Neural cell (in vitro differentiated cells): ENCODE measurements at regions not wholly inside any gene's neighbourhood (a gene's known extent, or its start where the extent isn't known, plus 50 kb on each side); places are given as distances from the start of the nearest gene placed in this dataset.

ENCODE experiments used
- H2AFZ ChIP-seq: fragments of 200-600, 300-800 bp; sonication (generic), shearing (Covaris generic); 2 replicates; pipeline ENCODE4 v1.6.0; 2014; ENCODE audit warnings: low read depth, mild to moderate bottlenecking, antibody characterized with exemption, low read length, moderate library complexity
- H3F3A ChIP-seq: fragments of 200-600 bp; shearing (Covaris generic); 2 replicates; pipeline ENCODE4 v1.6.1; 2016; ENCODE audit warnings: mild to moderate bottlenecking, moderate library complexity, mixed read lengths, antibody characterized with exemption, low read length; ENCODE audit not compliant: insufficient read depth, poor library complexity, severe bottlenecking
- H3K27ac ChIP-seq: fragments of 200-600, 300-800 bp; sonication (generic), shearing (Covaris generic); 2 replicates; pipeline ENCODE4 v1.5.1; 2014; ENCODE audit warnings: mild to moderate bottlenecking, low read length, moderate library complexity
- H3K27me3 ChIP-seq: fragments of 300-800, 200-600 bp; sonication (generic), shearing (Covaris generic); 2 replicates; pipeline ENCODE4 v1.6.0; 2014; ENCODE audit warnings: mild to moderate bottlenecking, low read depth, low read length, moderate library complexity; ENCODE audit not compliant: insufficient read depth
- H3K36me3 ChIP-seq: fragments of 300-800, 200-600 bp; sonication (generic), shearing (Covaris generic); 2 replicates; pipeline ENCODE4 v1.5.1; 2014; ENCODE audit warnings: mild to moderate bottlenecking, antibody characterized with exemption, low read length, moderate library complexity; ENCODE audit not compliant: insufficient read depth
- H3K4me2 ChIP-seq: fragments of 300-800, 200-600 bp; sonication (generic), shearing (Covaris generic); 2 replicates; pipeline ENCODE4 v1.6.0; 2014; ENCODE audit warnings: mild to moderate bottlenecking, low read length
- H3K4me3 ChIP-seq: fragments of 300-800, 200-600 bp; sonication (generic), shearing (Covaris generic); 2 replicates; pipeline ENCODE4 v1.5.1; 2014; ENCODE audit warnings: mild to moderate bottlenecking, low read length, moderate library complexity
- H3K79me2 ChIP-seq: fragments of 200-600 bp; shearing (Covaris generic); replicated peaks from 2 replicates; pipeline ENCODE4 v1.6.0; 2014; ENCODE audit warnings: mild to moderate bottlenecking, low read length, moderate library complexity; ENCODE audit not compliant: insufficient read depth
- H3K9ac ChIP-seq: fragments of 300-800, 200-600 bp; sonication (generic), shearing (Covaris generic); 2 replicates; pipeline ENCODE4 v1.6.1; 2016; ENCODE audit warnings: mild to moderate bottlenecking, low read length, mixed read lengths
- H3K9me2 ChIP-seq: fragments of 200-600 bp; shearing (Covaris generic); 2 replicates; pipeline ENCODE4 v1.6.1; 2016; ENCODE audit warnings: mild to moderate bottlenecking, low read length, mixed read lengths; ENCODE audit not compliant: insufficient read depth
- H3K9me3 ChIP-seq: fragments of 200-600, 300-800 bp; sonication (generic), shearing (Covaris generic); 2 replicates; pipeline ENCODE4 v1.6.1; 2016; ENCODE audit warnings: mild to moderate bottlenecking, mixed run types, low read length, moderate library complexity, mixed read lengths
- H4K20me1 ChIP-seq: fragments of 200-600 bp; shearing (Covaris generic); 2 replicates; pipeline ENCODE4 v1.6.1; 2016; ENCODE audit warnings: mild to moderate bottlenecking, mixed run types; ENCODE audit not compliant: insufficient read depth
- EP300 ChIP-seq: fragments of 450-650 bp; conservative IDR thresholded peaks from 2 replicates; pipeline ENCODE4 v1.6.1; 2014; ENCODE audit warnings: antibody characterized with exemption, mild to moderate bottlenecking, moderate library complexity; ENCODE audit not compliant: poor library complexity, severe bottlenecking
- EZH2 ChIP-seq: fragments of 200-600, 300-800 bp; shearing (Covaris generic), sonication (generic); IDR thresholded peaks from 2 replicates; pipeline ENCODE4 v1.6.1; 2014; ENCODE audit warnings: antibody characterized with exemption, low read length, borderline replicate concordance, mild to moderate bottlenecking; ENCODE audit not compliant: insufficient read depth, poor library complexity, severe bottlenecking
- MXI1 ChIP-seq: fragments of 450-650 bp; conservative IDR thresholded peaks from 2 replicates; pipeline ENCODE4 v1.6.1; 2014; ENCODE audit warnings: antibody characterized with exemption, mild to moderate bottlenecking; ENCODE audit not compliant: poor library complexity, severe bottlenecking
- POLR2AphosphoS5 ChIP-seq: IDR thresholded peaks from 2 replicates; pipeline ENCODE4 v1.6.1; 2012
- RAD21 ChIP-seq: fragments of 450-650 bp; conservative IDR thresholded peaks from 2 replicates; pipeline ENCODE4 v1.6.1; 2014; ENCODE audit warnings: antibody characterized with exemption, mild to moderate bottlenecking, moderate library complexity
- REST ChIP-seq: IDR thresholded peaks from 2 replicates; pipeline ENCODE4 v1.6.1; 2012; ENCODE audit warnings: borderline replicate concordance
- SMC3 ChIP-seq: fragments of 450-650 bp; conservative IDR thresholded peaks from 2 replicates; pipeline ENCODE4 v1.6.1; 2014; ENCODE audit warnings: antibody characterized with exemption, mild to moderate bottlenecking, moderate library complexity; ENCODE audit not compliant: poor library complexity
- TAF1 ChIP-seq: IDR thresholded peaks from 2 replicates; pipeline ENCODE4 v1.6.1; 2012; ENCODE audit warnings: low read depth
- TF ChIP-seq, protein P1 (sequence below): fragments of 450-650 bp; IDR thresholded peaks from 2 replicates; pipeline ENCODE4 v1.5.1; 2014; ENCODE audit warnings: antibody characterized with exemption, mild to moderate bottlenecking, moderate library complexity; ENCODE audit not compliant: poor library complexity, severe bottlenecking

- no peak overlapping the region for H3K27ac ChIP-seq
- no peak overlapping the region for H3K4me2 ChIP-seq
- no peaks in the 10 kb centered on the region for H3K9me2 ChIP-seq
- H2AFZ ChIP-seq = no peak overlapping the region
- H3K4me3 ChIP-seq = no peak overlapping the region
- H3K27me3 ChIP-seq = no peaks in the 10 kb centered on the region
- TF ChIP-seq SMC3 = peak; percentile 81
- no peak for TF ChIP-seq MXI1
- no peak for TF ChIP-seq TAF1
- TF ChIP-seq EZH2 = no peak
- TF ChIP-seq EP300 = no peak
- TF ChIP-seq POLR2AphosphoS5 = no peak
- no peak for TF ChIP-seq REST
- TF ChIP-seq, protein P1, sequence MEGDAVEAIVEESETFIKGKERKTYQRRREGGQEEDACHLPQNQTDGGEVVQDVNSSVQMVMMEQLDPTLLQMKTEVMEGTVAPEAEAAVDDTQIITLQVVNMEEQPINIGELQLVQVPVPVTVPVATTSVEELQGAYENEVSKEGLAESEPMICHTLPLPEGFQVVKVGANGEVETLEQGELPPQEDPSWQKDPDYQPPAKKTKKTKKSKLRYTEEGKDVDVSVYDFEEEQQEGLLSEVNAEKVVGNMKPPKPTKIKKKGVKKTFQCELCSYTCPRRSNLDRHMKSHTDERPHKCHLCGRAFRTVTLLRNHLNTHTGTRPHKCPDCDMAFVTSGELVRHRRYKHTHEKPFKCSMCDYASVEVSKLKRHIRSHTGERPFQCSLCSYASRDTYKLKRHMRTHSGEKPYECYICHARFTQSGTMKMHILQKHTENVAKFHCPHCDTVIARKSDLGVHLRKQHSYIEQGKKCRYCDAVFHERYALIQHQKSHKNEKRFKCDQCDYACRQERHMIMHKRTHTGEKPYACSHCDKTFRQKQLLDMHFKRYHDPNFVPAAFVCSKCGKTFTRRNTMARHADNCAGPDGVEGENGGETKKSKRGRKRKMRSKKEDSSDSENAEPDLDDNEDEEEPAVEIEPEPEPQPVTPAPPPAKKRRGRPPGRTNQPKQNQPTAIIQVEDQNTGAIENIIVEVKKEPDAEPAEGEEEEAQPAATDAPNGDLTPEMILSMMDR = peak; percentile 73
- TF ChIP-seq RAD21 = peak; percentile 79
- no peaks in the 10 kb centered on the region for H4K20me1 ChIP-seq
- H3F3A ChIP-seq = no peaks in the 10 kb centered on the region
- no peaks in the 10 kb centered on the region for H3K79me2 ChIP-seq
- no peaks in the 10 kb centered on the region for H3K9me3 ChIP-seq
- H3K9ac ChIP-seq = no peak overlapping the region
- no peaks in the 10 kb centered on the region for H3K36me3 ChIP-seq
These were observed 397.7 kb upstream of the HNRNPA3 start for GRCh38 chr2:176814740-176815367.

GRCh38 chr2:176817061-176817565 lies 395.5 kb upstream of the HNRNPA3 start:
- no peaks in the 10 kb centered on the region for H3K9me3 ChIP-seq
- no peaks in the 10 kb centered on the region for H3F3A ChIP-seq
- no peaks in the 10 kb centered on the region for H3K79me2 ChIP-seq
- H3K9me2 ChIP-seq = no peaks in the 10 kb centered on the region
- H3K9ac ChIP-seq = no peak overlapping the region
- no peak overlapping the region for H3K4me3 ChIP-seq
- TF ChIP-seq, protein P1 = peak; percentile 52
- TF ChIP-seq SMC3 = peak; percentile 66
- TF ChIP-seq RAD21 = peak; percentile 61
- TF ChIP-seq POLR2AphosphoS5 = no peak
- no peak for TF ChIP-seq MXI1
- no peak overlapping the region for H3K4me2 ChIP-seq
- no peaks in the 10 kb centered on the region for H3K36me3 ChIP-seq
- H4K20me1 ChIP-seq = no peaks in the 10 kb centered on the region
- H3K27ac ChIP-seq = no peak overlapping the region
- H3K27me3 ChIP-seq = no peaks in the 10 kb centered on the region
- H2AFZ ChIP-seq = no peak overlapping the region
